Smooth muscle cell (in vitro differentiated cells): ENCODE measurements at regions not wholly inside any gene's neighbourhood (a gene's known extent, or its start where the extent isn't known, plus 50 kb on each side); places are given as distances from the start of the nearest gene placed in this dataset.

Experiments used
- DNase-seq: peaks from one replicate; lab custom pipeline; 2025; ENCODE audit not compliant: unreplicated experiment; lab: John Stamatoyannopoulos, UW
- H2AFZ ChIP-seq: fragments of 200-600 bp; sonication (generic); 2 replicates; pipeline ENCODE4 v1.6.0; 2016; ENCODE audit warnings: antibody characterized with exemption, low read depth, mild to moderate bottlenecking
- H3F3A ChIP-seq: fragments of 200-600 bp; sonication (generic); 2 replicates; pipeline ENCODE4 v1.6.0; 2017; ENCODE audit warnings: antibody characterized with exemption, low read depth
- H3K27ac ChIP-seq: fragments of 200-600 bp; sonication (generic); 2 replicates; pipeline ENCODE4 v1.5.1; 2016; ENCODE audit warnings: low read depth, mild to moderate bottlenecking
- H3K27me3 ChIP-seq: fragments of 200-600 bp; sonication (generic); 2 replicates; pipeline ENCODE4 v1.6.1; 2016; ENCODE audit warnings: low read depth, mild to moderate bottlenecking
- H3K36me3 ChIP-seq: fragments of 200-600 bp; sonication (generic); 2 replicates; pipeline ENCODE4 v1.5.1; 2016; ENCODE audit warnings: low read depth
- H3K4me1 ChIP-seq: fragments of 200-600 bp; sonication (generic); 2 replicates; pipeline ENCODE4 v1.5.1; 2016; ENCODE audit warnings: low read depth
- H3K4me2 ChIP-seq: fragments of 200-600 bp; sonication (generic); 2 replicates; pipeline ENCODE4 v1.6.0; 2016; ENCODE audit warnings: mild to moderate bottlenecking
- H3K4me3 ChIP-seq: fragments of 200-600 bp; sonication (generic); 2 replicates; pipeline ENCODE4 v1.5.1; 2016; ENCODE audit warnings: mild to moderate bottlenecking
- H3K79me2 ChIP-seq: fragments of 200-600 bp; sonication (generic); 2 replicates; pipeline ENCODE4 v1.6.0; 2016; ENCODE audit warnings: low read depth, mild to moderate bottlenecking
- H3K9ac ChIP-seq: fragments of 200-600 bp; sonication (generic); 2 replicates; pipeline ENCODE4 v1.6.0; 2016; ENCODE audit warnings: low read depth
- H3K9me3 ChIP-seq: fragments of 200-600 bp; sonication (generic); replicated peaks from 2 replicates; pipeline ENCODE4 v1.5.1; 2016; ENCODE audit warnings: low read depth
- H4K20me1 ChIP-seq: fragments of 200-600 bp; sonication (generic); 2 replicates; pipeline ENCODE4 v1.6.0; 2016; ENCODE audit warnings: low read depth
- CTCF ChIP-seq: fragments of 200-600 bp; sonication (generic); IDR thresholded peaks from 2 replicates; pipeline ENCODE4 v1.5.1; 2017; ENCODE audit warnings: borderline replicate concordance, mild to moderate bottlenecking, antibody characterized with exemption; ENCODE audit not compliant: insufficient read depth, poor library complexity, severe bottlenecking
- WGBS: methylation state at CpG from one replicate; pipeline ENCODE4 v1.1.7; 2016; ENCODE audit warnings: low lambda C conversion rate; 5-methylcytosine and 5-hydroxymethylcytosine counted together

- no peak for TF ChIP-seq CTCF
- DNase-seq, result no peak
These were observed 365.0 kb downstream of the HRH4 start for GRCh38 chr18:24825397-24825796.

GRCh38 chr18:24826605-24827004 is 366.2 kb downstream of the HRH4 start:
- no peak overlapping the region for H2AFZ ChIP-seq
- H3K79me2 ChIP-seq, result no peaks in the 10 kb centered on the region
- no peaks in the 10 kb centered on the region for H3K27me3 ChIP-seq
- no peak for TF ChIP-seq CTCF
- H4K20me1 ChIP-seq, result no peaks in the 10 kb centered on the region
- H3K9me3 ChIP-seq, result no peaks in the 10 kb centered on the region
- DNase-seq, result no peak
- WGBS, result 72% methylated on average over 2 of the region's 2 CpGs
- no peak overlapping the region for H3K9ac ChIP-seq
- no peak overlapping the region for H3K27ac ChIP-seq
- H3K36me3 ChIP-seq, result no peaks in the 10 kb centered on the region
- no peak overlapping the region for H3K4me3 ChIP-seq
- no peaks in the 10 kb centered on the region for H3F3A ChIP-seq
- H3K4me1 ChIP-seq, result peaks cover under 1% of the 10 kb centered on the region
- H3K4me2 ChIP-seq, result no peak overlapping the region

More at GRCh38 chr18:24825397-24825796, 365.0 kb downstream of the HRH4 start:
- Histone ChIP-seq H3K27ac (no peak overlapping the region), H3K4me3 (no peak overlapping the region), H3K36me3 (no peaks in the 10 kb centered on the region), H3K9ac (no peak overlapping the region), H3K9me3 (no peaks in the 10 kb centered on the region), H2AFZ (no peak overlapping the region), H3K79me2 (no peaks in the 10 kb centered on the region), H3K4me1 (no peaks in the 10 kb centered on the region), H3K4me2 (no peak overlapping the region), H4K20me1 (no peaks in the 10 kb centered on the region), H3F3A (no peaks in the 10 kb centered on the region), H3K27me3 (no peaks in the 10 kb centered on the region)
- WGBS, result 96% methylated on average over 1 of the region's 1 CpG

GRCh38 chr18:24827501-24827900 is 367.1 kb downstream of the HRH4 start:
- Histone ChIP-seq H3K4me2 (no peak overlapping the region), H3K9me3 (no peaks in the 10 kb centered on the region), H3K36me3 (no peaks in the 10 kb centered on the region), H3F3A (no peaks in the 10 kb centered on the region), H3K79me2 (no peaks in the 10 kb centered on the region), H3K9ac (no peak overlapping the region), H3K4me1 (peaks cover 9% of the 10 kb centered on the region), H2AFZ (no peak overlapping the region), H3K27ac (no peak overlapping the region), H3K27me3 (no peaks in the 10 kb centered on the region), H4K20me1 (no peaks in the 10 kb centered on the region), H3K4me3 (no peak overlapping the region)
- no peak for TF ChIP-seq CTCF
- DNase-seq, result no peak
- WGBS, result 90% methylated on average over 1 of the region's 1 CpG

GRCh38 chr18:24831081-24831480 is 370.6 kb downstream of the HRH4 start:
- no peaks in the 10 kb centered on the region for H3K79me2 ChIP-seq
- H3K27me3 ChIP-seq, result no peaks in the 10 kb centered on the region
- no peaks in the 10 kb centered on the region for H4K20me1 ChIP-seq
- no peak overlapping the region for H3K4me3 ChIP-seq
- no peaks in the 10 kb centered on the region for H3K36me3 ChIP-seq
- no peak overlapping the region for H2AFZ ChIP-seq
- no peak for TF ChIP-seq CTCF
- no peaks in the 10 kb centered on the region for H3F3A ChIP-seq
- peaks cover 9% of the 10 kb centered on the region for H3K4me1 ChIP-seq
- H3K9ac ChIP-seq, result no peak overlapping the region
- no peak overlapping the region for H3K27ac ChIP-seq
- H3K9me3 ChIP-seq, result no peaks in the 10 kb centered on the region
- DNase-seq, result no peak
- H3K4me2 ChIP-seq, result no peak overlapping the region
- WGBS, result 88% methylated on average over 6 of the region's 6 CpGs
